K562 (cell line): ENCODE measurements at regions not wholly inside any gene's neighbourhood (a gene's known extent, or its start where the extent isn't known, plus 50 kb on each side); places are given as distances from the start of the nearest gene placed in this dataset.

Experiments
- ATAC-seq: fragments of 200-7000 bp; cut with Tn5 transposase; 3 replicates; pipeline ENCODE4 v1.9.1; 2020; ENCODE audit warnings: moderate library complexity
- BruUV-seq: library from RNA; stranded (reverse); fragments of 400-500 nt; replicated peaks from 2 replicates; lab custom pipeline; 2021; lab: Mats Ljungman, UMichigan
- CTCF ChIA-PET: fragments of 300-600 bp; formaldehyde crosslinking; extraction: SDS; loops from one replicate; lab custom pipeline; 2021; ENCODE audit warnings: low intra/inter-chr PET ratio; lab: Yijun Ruan, JAX
- POLR2A ChIA-PET: fragments of 300-600, 350-650 bp; sonication (Branson Sonifier 250); formaldehyde crosslinking; extraction: SDS; loops from one replicate; lab custom pipeline; 2021; ENCODE audit warnings: antibody characterized with exemption, inconsistent platforms; lab: Yijun Ruan, JAX
- DNase-seq, 4 experiments: peaks; one replicate each; pipeline versions ENCODE4 v3.0.0 to v3.0.0-alpha.2; 2011 to 2018; ENCODE audit warnings: low spot score in 3 of 4, mixed read lengths in 3 of 4; ENCODE audit errors: extremely low read depth in 1 of 4
- FAIRE-seq: peaks from 2 replicates; lab custom pipeline; 2011; peaks lifted over from hg19 to GRCh38; lab: Jason Lieb, UNC
- H2AFZ ChIP-seq: 2 replicates; pipeline ENCODE4 v1.6.0; 2011; ENCODE audit warnings: low read depth, low read length, control low read depth, inconsistent platforms
- H3K27ac ChIP-seq: fragments of 200-600 bp; 3 replicates; pipeline ENCODE4 v1.8.0; 2011; ENCODE audit warnings: low read depth, mild to moderate bottlenecking, control low read depth, inconsistent platforms, low read length, moderate library complexity, mixed read lengths; ENCODE audit errors: extremely low read depth
- H3K27me3 ChIP-seq, 2 experiments: fragments of 300-600 bp in 1 of 2; 2 replicates in 1 of 2; 3 replicates in 1 of 2; pipeline versions ENCODE4 v1.6.0 to v1.8.0; 2011; ENCODE audit warnings: inconsistent platforms in 2 of 2, low read length in 2 of 2, mild to moderate bottlenecking in 1 of 2, mixed read lengths in 1 of 2, moderate library complexity in 1 of 2; ENCODE audit not compliant: control insufficient read depth in 2 of 2, insufficient read depth in 2 of 2
- H3K36me3 ChIP-seq: fragments of 300-600 bp; 3 replicates; pipeline ENCODE4 v1.8.0; 2011; ENCODE audit warnings: mild to moderate bottlenecking, low read length, inconsistent platforms; ENCODE audit not compliant: control insufficient read depth, insufficient read depth
- H3K4me1 ChIP-seq, 2 experiments: fragments of 200-600 bp in 1 of 2; replicated peaks in 1 of 2; 2 replicates in 1 of 2; 3 replicates in 1 of 2; pipeline versions ENCODE4 v1.5.1 to v1.8.0; 2011; ENCODE audit warnings: inconsistent platforms in 2 of 2, low read length in 2 of 2, mild to moderate bottlenecking in 1 of 2, mixed read lengths in 1 of 2, moderate library complexity in 1 of 2; ENCODE audit not compliant: control insufficient read depth in 2 of 2, insufficient read depth in 2 of 2
- H3K4me2 ChIP-seq: 2 replicates; pipeline ENCODE4 v1.6.1; 2011; ENCODE audit warnings: low read length, control low read depth, inconsistent platforms, mixed read lengths; ENCODE audit not compliant: insufficient read depth
- H3K4me3 ChIP-seq: fragments of 200-600 bp; sonication (generic), shearing (Covaris generic); 2 replicates; pipeline ENCODE4 v1.5.1; 2016; ENCODE audit warnings: control low read depth, inconsistent platforms
- H3K79me2 ChIP-seq: fragments of 200-600 bp; 3 replicates; pipeline ENCODE4 v1.8.0; 2011; ENCODE audit warnings: low read length, inconsistent platforms; ENCODE audit not compliant: control insufficient read depth, insufficient read depth
- H3K9ac ChIP-seq, 2 experiments: 2 replicates each; pipeline versions ENCODE4 v1.6.0 to v1.6.1; 2011; ENCODE audit warnings: low read depth in 2 of 2, low read length in 2 of 2, control low read depth in 1 of 2, inconsistent platforms in 1 of 2, mild to moderate bottlenecking in 1 of 2, mixed read lengths in 1 of 2; ENCODE audit not compliant: insufficient read depth in 1 of 2
- H3K9me1 ChIP-seq: one replicate; pipeline ENCODE4 v1.6.0; 2011; ENCODE audit warnings: inconsistent platforms, mild to moderate bottlenecking, low read length, moderate library complexity; ENCODE audit not compliant: control insufficient read depth, insufficient read depth
- H3K9me3 ChIP-seq: replicated peaks from 2 replicates; pipeline ENCODE4 v1.5.1; 2011; ENCODE audit warnings: low read depth, low read length, inconsistent platforms; ENCODE audit not compliant: control insufficient read depth, insufficient read depth
- H4K20me1 ChIP-seq: replicated peaks from 2 replicates; pipeline ENCODE4 v1.6.1; 2011; ENCODE audit warnings: low read length, inconsistent platforms, mixed read lengths; ENCODE audit not compliant: control insufficient read depth, insufficient read depth
- COPS2 ChIP-seq: fragments of 450-650 bp; conservative IDR thresholded peaks from 2 replicates; pipeline ENCODE4 v1.6.1; 2016; ENCODE audit warnings: mild to moderate bottlenecking, moderate library complexity
- E2F5 ChIP-seq: sonication (generic); formaldehyde crosslinking; IDR thresholded peaks from 2 replicates; pipeline ENCODE4 v1.8.0; 2022; ENCODE audit warnings: mild to moderate bottlenecking, missing genetic modification reagents
- KAT2B ChIP-seq: IDR thresholded peaks from one replicate; pipeline ENCODE4 v1.6.1; 2012; ENCODE audit warnings: low read depth, mild to moderate bottlenecking, control low read depth, inconsistent platforms, low read length, moderate library complexity
- ZBTB26 ChIP-seq: fragments of 450-650 bp; formaldehyde crosslinking; IDR thresholded peaks from 2 replicates; pipeline ENCODE4 v1.4.0; 2022; ENCODE audit warnings: missing genetic modification characterization
- ZNF316 ChIP-seq: fragments of 450-650 bp; IDR thresholded peaks from 2 replicates; pipeline ENCODE4 v1.6.1; 2016
- WGBS: fragments of 100-300 bp; shearing (Covaris generic); methylation state at CpG from one replicate; pipeline ENCODE4 v1.1.6; 2016; ENCODE audit warnings: low coverage, mixed read lengths; ENCODE audit not compliant: insufficient coverage; ENCODE audit errors: missing lambda C conversion rate; 5-methylcytosine and 5-hydroxymethylcytosine counted together
- in situ Hi-C: fragments of 300-500 bp; cut with MboI; formaldehyde crosslinking; loops from 4 replicates; pipeline ENCODE4 v1.15.0; 2018; ENCODE audit warnings: inconsistent platforms, mixed read lengths
- intact Hi-C: fragments of 100-400 bp; cut with micrococcal nuclease; formaldehyde crosslinking; loops from 2 replicates; pipeline ENCODE4 v1.14.2; 2022

- no peak for TF ChIP-seq COPS2
- peak; percentile 20; the same call in 1 of the 2 replicates for TF ChIP-seq ZNF316
- no peak for TF ChIP-seq E2F5 (CRISPR knock-in tag)
- TF ChIP-seq KAT2B: no peak
- TF ChIP-seq ZBTB26 (CRISPR knock-in tag): no peak
- no peaks in the 10 kb centered on the region for H3K36me3 ChIP-seq
- H3K9me3 ChIP-seq: no peaks in the 10 kb centered on the region
- CTCF ChIA-PET: no interaction called here
- POLR2A ChIA-PET: no interaction called here
- in situ Hi-C loops (no loop called here), intact Hi-C loops (no loop called here)
- ATAC-seq (no peak), DNase-seq (no peak), FAIRE-seq (no peak)
- no peak overlapping the region for H3K4me2 ChIP-seq
- no peaks in the 10 kb centered on the region for H3K4me1 ChIP-seq
- no peak overlapping the region for H3K4me3 ChIP-seq
- no peaks in the 10 kb centered on the region for H3K27me3 ChIP-seq
- H3K9ac ChIP-seq: no peak overlapping the region
- no peaks in the 10 kb centered on the region for H3K9me1 ChIP-seq
- H4K20me1 ChIP-seq: no peaks in the 10 kb centered on the region
- no peaks in the 10 kb centered on the region for H3K79me2 ChIP-seq
- H3K27ac ChIP-seq: no peak overlapping the region
- H2AFZ ChIP-seq: no peak overlapping the region
- no TSS peak for BruUV-seq
- 0% methylated on average over 2 of the region's 2 CpGs for WGBS
Measured at GRCh38 chr9:7869340-7869739, 69.8 kb upstream of the DMAC1 start.
